A673 (cell line): ENCODE measurements at regions not wholly inside any gene's neighbourhood (a gene's known extent, or its start where the extent isn't known, plus 50 kb on each side); places are given as distances from the start of the nearest gene placed in this dataset.

Experiments used
- BruUV-seq: library from RNA; stranded (reverse); fragments of 400-500 nt; replicated peaks from 2 replicates; lab custom pipeline; 2021; lab: Mats Ljungman, UMichigan
- CTCF ChIA-PET: fragments of 300-600 bp; sonication (Branson Sonifier 250); formaldehyde crosslinking; loops from one replicate; lab custom pipeline; 2022; ENCODE audit warnings: antibody characterized with exemption; lab: Charles Lee
- POLR2A ChIA-PET: fragments of 300-600 bp; sonication (Branson Sonifier 250); formaldehyde crosslinking; loops from one replicate; lab custom pipeline; 2022; ENCODE audit warnings: antibody characterized with exemption; ENCODE audit not compliant: low non-redundant PET; lab: Charles Lee
- DNase-seq: peaks from one replicate; pipeline ENCODE4 v3.0.0-alpha.2; 2015; ENCODE audit warnings: low spot score
- H3K27ac ChIP-seq: fragments of 200-600 bp; sonication (generic); 2 replicates; pipeline ENCODE4 v1.5.1; 2016; ENCODE audit warnings: mixed run types, low read depth, mild to moderate bottlenecking, mixed read lengths, antibody characterized with exemption, low read length; ENCODE audit not compliant: poor library complexity, severe bottlenecking
- H3K27me3 ChIP-seq: fragments of 200-600 bp; sonication (generic); replicated peaks from 2 replicates; pipeline ENCODE4 v1.6.1; 2017; ENCODE audit warnings: mixed run types, low read depth, mild to moderate bottlenecking, mixed read lengths, antibody characterized with exemption, low read length; ENCODE audit not compliant: insufficient read depth, poor library complexity
- H3K36me3 ChIP-seq: fragments of 200-600 bp; sonication (generic); 2 replicates; pipeline ENCODE4 v1.6.1; 2016; ENCODE audit warnings: mixed run types, mild to moderate bottlenecking, mixed read lengths, antibody characterized with exemption, low read length; ENCODE audit not compliant: insufficient read depth, poor library complexity, severe bottlenecking
- H3K4me1 ChIP-seq: fragments of 200-600 bp; sonication (generic); 2 replicates; pipeline ENCODE4 v1.6.1; 2017; ENCODE audit warnings: mixed run types, mild to moderate bottlenecking, mixed read lengths, antibody characterized with exemption, low read length; ENCODE audit not compliant: insufficient read depth, poor library complexity, severe bottlenecking
- H3K4me3 ChIP-seq: fragments of 200-600 bp; sonication (generic); 2 replicates; pipeline ENCODE4 v1.5.1; 2016; ENCODE audit warnings: low read depth, mixed run types, mild to moderate bottlenecking, mixed read lengths, low read length; ENCODE audit not compliant: poor library complexity, severe bottlenecking
- H3K9me3 ChIP-seq: fragments of 200-600 bp; sonication (generic); 2 replicates; pipeline ENCODE4 v1.6.1; 2016; ENCODE audit warnings: mixed run types, low read depth, mild to moderate bottlenecking, mixed read lengths, antibody characterized with exemption, low read length; ENCODE audit not compliant: poor library complexity, severe bottlenecking
- CTCF ChIP-seq: fragments of 300-800, 200-600 bp; sonication (generic); conservative IDR thresholded peaks from 2 replicates; pipeline ENCODE4 v1.5.1; 2017; ENCODE audit warnings: low read depth, mild to moderate bottlenecking, antibody characterized with exemption, low read length, moderate library complexity, mixed read lengths
- EZH2 ChIP-seq: fragments of 200-600 bp; sonication (generic); IDR thresholded peaks from 2 replicates; pipeline ENCODE4 v1.6.1; 2017; ENCODE audit warnings: borderline replicate concordance, low read depth, mild to moderate bottlenecking, mixed read lengths, antibody characterized with exemption, low read length; ENCODE audit not compliant: poor library complexity, severe bottlenecking
- intact Hi-C: fragments of 100-400 bp; cut with micrococcal nuclease; formaldehyde crosslinking; loops from one replicate; pipeline ENCODE4 v1.10.0; 2022; ENCODE audit not compliant: unreplicated experiment

GRCh38 chr7:81111358-81111757 lies 192.5 kb upstream of the SEMA3C start:
- H3K9me3 ChIP-seq, result no peaks in the 10 kb centered on the region
- TF ChIP-seq EZH2 (no peak), CTCF (no peak)
- H3K4me1 ChIP-seq, result peaks cover 7% of the 10 kb centered on the region
- H3K36me3 ChIP-seq, result no peaks in the 10 kb centered on the region
- no peak for DNase-seq
- POLR2A ChIA-PET, result no interaction called here
- no peak overlapping the region for H3K27ac ChIP-seq
- no peaks in the 10 kb centered on the region for H3K27me3 ChIP-seq
- CTCF ChIA-PET, result no interaction called here
- intact Hi-C loops, result no loop called here
- BruUV-seq, result no TSS peak
- H3K4me3 ChIP-seq, result no peak overlapping the region

GRCh38 chr7:81110673-81111072 lies 191.8 kb upstream of the SEMA3C start:
- TF ChIP-seq EZH2 (no peak), CTCF (no peak)
- CTCF ChIA-PET, result no interaction called here
- BruUV-seq, result no TSS peak
- Histone ChIP-seq H3K4me1 (peaks cover 7% of the 10 kb centered on the region), H3K9me3 (no peaks in the 10 kb centered on the region), H3K27ac (no peak overlapping the region), H3K4me3 (no peak overlapping the region), H3K27me3 (no peaks in the 10 kb centered on the region), H3K36me3 (no peaks in the 10 kb centered on the region)
- DNase-seq, result no peak
- POLR2A ChIA-PET, result no interaction called here
- intact Hi-C loops, result no loop called here

GRCh38 chr7:81098213-81098612 lies 179.4 kb upstream of the SEMA3C start:
- BruUV-seq, result no TSS peak
- intact Hi-C loops, result no loop called here
- TF ChIP-seq CTCF (no peak), EZH2 (no peak)
- Histone ChIP-seq H3K4me1 (no peaks in the 10 kb centered on the region), H3K27ac (no peak overlapping the region), H3K4me3 (no peak overlapping the region), H3K27me3 (no peaks in the 10 kb centered on the region), H3K36me3 (no peaks in the 10 kb centered on the region), H3K9me3 (no peaks in the 10 kb centered on the region)
- ChIA-PET POLR2A (no interaction called here), CTCF (no interaction called here)
- DNase-seq, result no peak
